GM12878 (cell line): ENCODE measurements at regions not wholly inside any gene's neighbourhood (a gene's known extent, or its start where the extent isn't known, plus 50 kb on each side); places are given as distances from the start of the nearest gene placed in this dataset.

Experiments
- ATAC-seq: fragments of 200-7000 bp; cut with Tn5 transposase; 3 replicates; pipeline ENCODE4 v1.9.1; 2020; ENCODE audit warnings: mild to moderate bottlenecking, moderate library complexity
- BruUV-seq: library from RNA; stranded (reverse); fragments of 400-500 nt; replicated peaks from 2 replicates; lab custom pipeline; 2021; lab: Mats Ljungman, UMichigan
- CTCF ChIA-PET: fragments of 300-600 bp; sonication (Branson Sonifier 250); formaldehyde crosslinking; extraction: SDS; loops from one replicate; lab custom pipeline; 2021; ENCODE audit warnings: inconsistent platforms; lab: Yijun Ruan, JAX
- POLR2A ChIA-PET: fragments of 350-600 bp; formaldehyde crosslinking; extraction: SDS; loops from one replicate; lab custom pipeline; 2021; ENCODE audit warnings: inconsistent platforms; lab: Charles Lee
- RAD21 ChIA-PET: fragments of 300-600 bp; sonication (Branson Sonifier 250); formaldehyde crosslinking; loops from one replicate; lab custom pipeline; 2023; ENCODE audit warnings: antibody characterized with exemption; ENCODE audit not compliant: unreplicated experiment; lab: Charles Lee
- SMC1A ChIA-PET: fragments of 300-600 bp; sonication (Branson Sonifier 250); formaldehyde crosslinking; loops from one replicate; lab custom pipeline; 2023; ENCODE audit not compliant: unreplicated experiment, uncharacterized antibody; lab: Charles Lee
- DNase-seq: peaks from one replicate; pipeline ENCODE4 v3.0.0-alpha.2; 2011; ENCODE audit warnings: low read depth, low spot score
- FAIRE-seq: peaks from 3 replicates; lab custom pipeline; 2011; peaks lifted over from hg19 to GRCh38; lab: Jason Lieb, UNC
- H2AFZ ChIP-seq: 2 replicates; pipeline ENCODE4 v1.6.0; 2011; ENCODE audit warnings: low read depth, low read length, control low read depth; ENCODE audit not compliant: control insufficient read depth
- H3K27ac ChIP-seq: 2 replicates; pipeline ENCODE4 v1.5.1; 2011; ENCODE audit warnings: control low read depth; ENCODE audit not compliant: control insufficient read depth, insufficient read depth
- H3K27me3 ChIP-seq, 2 experiments: replicated peaks in 1 of 2; 2 replicates each; pipeline versions ENCODE4 v1.6.0 to v1.6.1; 2011; ENCODE audit warnings: low read length in 1 of 2; ENCODE audit not compliant: control insufficient read depth in 2 of 2, insufficient read depth in 2 of 2
- H3K36me3 ChIP-seq, 2 experiments: 2 replicates each; pipeline ENCODE4 v1.5.1; 2011; ENCODE audit warnings: low read length in 1 of 2; ENCODE audit not compliant: control insufficient read depth in 2 of 2, insufficient read depth in 2 of 2
- H3K4me1 ChIP-seq: 2 replicates; pipeline ENCODE4 v1.6.1; 2011; ENCODE audit warnings: mild to moderate bottlenecking, low read length, moderate library complexity, mixed read lengths; ENCODE audit not compliant: control insufficient read depth, insufficient read depth
- H3K4me2 ChIP-seq: 2 replicates; pipeline ENCODE4 v1.6.0; 2011; ENCODE audit warnings: control low read depth; ENCODE audit not compliant: control insufficient read depth, insufficient read depth
- H3K4me3 ChIP-seq: fragments of 200-600 bp; sonication (generic); 2 replicates; pipeline ENCODE4 v1.5.1; 2016
- H3K79me2 ChIP-seq: 2 replicates; pipeline ENCODE4 v1.6.0; 2011; ENCODE audit warnings: low read length; ENCODE audit not compliant: control insufficient read depth, insufficient read depth
- H3K9ac ChIP-seq: 2 replicates; pipeline ENCODE4 v1.8.0; 2011; ENCODE audit warnings: low read length, control low read depth, mixed read lengths; ENCODE audit not compliant: control insufficient read depth, insufficient read depth
- H3K9me3 ChIP-seq: replicated peaks from 3 replicates; pipeline ENCODE4 v1.5.1; 2011; ENCODE audit warnings: mild to moderate bottlenecking, low read length; ENCODE audit not compliant: control insufficient read depth, insufficient read depth
- H4K20me1 ChIP-seq: 2 replicates; pipeline ENCODE4 v1.6.0; 2011; ENCODE audit not compliant: control insufficient read depth, insufficient read depth
- BMI1 ChIP-seq: fragments of 450-650 bp; IDR thresholded peaks from 2 replicates; pipeline ENCODE4 v1.6.1; 2016; ENCODE audit warnings: mild to moderate bottlenecking, moderate library complexity, borderline replicate concordance
- DPF2 ChIP-seq: fragments of 450-650 bp; IDR thresholded peaks from 2 replicates; pipeline ENCODE4 v1.6.1; 2017; ENCODE audit warnings: mild to moderate bottlenecking
- IKZF2 ChIP-seq, 2 experiments: fragments of 450-650 bp; IDR thresholded peaks; 2 replicates each; pipeline ENCODE4 v1.6.1; 2017; ENCODE audit warnings: mild to moderate bottlenecking in 2 of 2, moderate library complexity in 2 of 2
- MEF2A ChIP-seq: IDR thresholded peaks from 2 replicates; pipeline ENCODE4 v1.6.1; 2011; ENCODE audit warnings: low read depth, mild to moderate bottlenecking, low read length, moderate library complexity; ENCODE audit not compliant: insufficient read depth
- MEF2B ChIP-seq: fragments of 450-650 bp; IDR thresholded peaks from 2 replicates; pipeline ENCODE4 v1.6.1; 2018; ENCODE audit warnings: mild to moderate bottlenecking, moderate library complexity; ENCODE audit not compliant: partially characterized antibody, poor library complexity, severe bottlenecking
- MTA3 ChIP-seq: IDR thresholded peaks from 2 replicates; pipeline ENCODE4 v1.6.1; 2012; ENCODE audit warnings: low read length, inconsistent platforms, borderline replicate concordance
- MYB ChIP-seq: fragments of 150-350 bp; IDR thresholded peaks from 2 replicates; pipeline ENCODE4 v1.6.1; 2014; ENCODE audit warnings: mild to moderate bottlenecking, low read depth, low read length, borderline replicate concordance
- NFIC ChIP-seq: IDR thresholded peaks from 2 replicates; pipeline ENCODE4 v1.6.1; 2012; ENCODE audit warnings: low read depth, mild to moderate bottlenecking, inconsistent platforms, low read length, moderate library complexity
- NR2F1 ChIP-seq: fragments of 450-650 bp; conservative IDR thresholded peaks from 2 replicates; pipeline ENCODE4 v1.6.1; 2017; ENCODE audit warnings: mild to moderate bottlenecking
- POLR2A ChIP-seq: IDR thresholded peaks from 2 replicates; pipeline ENCODE4 v1.6.1; 2011; ENCODE audit warnings: low read depth, mild to moderate bottlenecking, low read length
- RELA ChIP-seq: fragments of 450-650 bp; IDR thresholded peaks from 2 replicates; pipeline ENCODE4 v1.8.0; 2014; ENCODE audit warnings: borderline replicate concordance; ENCODE audit not compliant: partially characterized antibody
- SRF ChIP-seq, 2 experiments: IDR thresholded peaks; 2 replicates each; pipeline ENCODE4 v1.6.1; 2011; ENCODE audit warnings: low read depth in 2 of 2, low read length in 2 of 2, mild to moderate bottlenecking in 1 of 2, moderate library complexity in 1 of 2
- STAT1 ChIP-seq: fragments of 450-650 bp; conservative IDR thresholded peaks from 2 replicates; pipeline ENCODE4 v1.6.1; 2014; ENCODE audit warnings: antibody characterized with exemption, mild to moderate bottlenecking
- YY1 ChIP-seq: IDR thresholded peaks from 2 replicates; pipeline ENCODE4 v1.6.1; 2011; ENCODE audit warnings: low read depth, mild to moderate bottlenecking, low read length
- ZNF622 ChIP-seq: fragments of 450-650 bp; IDR thresholded peaks from 2 replicates; pipeline ENCODE4 v1.6.1; 2017; ENCODE audit warnings: mild to moderate bottlenecking, inconsistent platforms
- in situ Hi-C: fragments of 300-500 bp; cut with MboI; formaldehyde crosslinking; loops from 9 replicates; pipeline ENCODE4 v1.14.3; 2018; ENCODE audit warnings: mixed read lengths
- intact Hi-C: fragments of 100-400 bp; cut with micrococcal nuclease; formaldehyde crosslinking; loops from one replicate; pipeline ENCODE4 v1.14.2; 2022; ENCODE audit not compliant: unreplicated experiment

DNA sequence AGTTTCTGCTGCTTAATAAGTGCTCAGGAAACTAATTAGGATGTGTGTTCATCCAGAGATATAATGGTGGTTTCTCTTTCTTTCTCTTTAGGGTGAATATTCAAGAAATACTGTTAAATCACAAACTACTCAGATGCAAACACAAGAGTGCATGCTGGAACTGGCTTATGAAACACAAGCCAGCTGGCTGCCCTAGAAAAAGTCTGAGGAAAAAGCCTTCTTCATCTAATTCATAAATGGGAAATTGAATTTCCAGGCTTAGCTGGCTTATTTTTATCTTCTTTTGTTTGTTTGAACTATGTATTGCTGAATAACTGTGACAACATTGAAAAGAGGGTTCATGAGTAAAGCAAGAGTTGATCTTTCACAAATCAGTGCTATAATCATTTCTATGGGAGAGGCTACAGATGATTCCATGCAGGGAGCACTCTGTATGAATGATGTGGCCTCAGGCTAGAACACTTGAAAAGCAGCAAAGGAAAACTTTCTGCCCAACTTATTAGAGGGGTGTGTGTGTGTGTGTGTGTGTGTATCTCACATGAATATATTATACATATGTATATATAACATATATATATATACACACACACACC is 69.8 kb upstream of the SCEL start:
- DNase-seq (no peak), ATAC-seq (no peak), FAIRE-seq (no peak)
- ChIA-PET SMC1A (interaction anchor here (1.0 to 4.5 kb wide), 2 partner anchors 12 to 136 kb away, joined by 3 to 35 read pairs; no protein-coding TSS in a partner anchor), POLR2A (interaction anchor here (0.6 kb wide), 1 partner anchor 189 kb away, joined by 3 read pairs; no protein-coding TSS in a partner anchor), RAD21 (no interaction called here), CTCF (interaction anchor here (1.0 to 3.1 kb wide), 2 partner anchors 12 to 27 kb away, joined by 3 to 18 read pairs; no protein-coding TSS in a partner anchor)
- Histone ChIP-seq H3K79me2 (no peaks in the 10 kb centered on the region), H2AFZ (no peak overlapping the region), H3K4me2 (no peak overlapping the region), H3K9ac (no peak overlapping the region), H3K36me3 (no peaks in the 10 kb centered on the region), H3K4me3 (no peak overlapping the region), H4K20me1 (no peaks in the 10 kb centered on the region), H3K27ac (no peak overlapping the region), H3K4me1 (no peaks in the 10 kb centered on the region), H3K27me3 (no peaks in the 10 kb centered on the region), H3K9me3 (no peaks in the 10 kb centered on the region)
- TF ChIP-seq MEF2B, result no peak
- TF ChIP-seq BMI1, result no peak
- no peak for TF ChIP-seq RELA
- TF ChIP-seq SRF (IDR thresholded peaks at IDR 0.05; ENCODE audit: low read depth in 2 of 2, low read length in 2 of 2), result no peak
- no peak for TF ChIP-seq MYB
- TF ChIP-seq NR2F1, result no peak
- no peak for TF ChIP-seq MEF2A
- TF ChIP-seq NFIC, result no peak
- no peak for TF ChIP-seq POLR2A
- TF ChIP-seq MTA3, result no peak
- TF ChIP-seq STAT1, result no peak
- TF ChIP-seq YY1, result no peak
- no peak for TF ChIP-seq DPF2
- TF ChIP-seq IKZF2 (IDR thresholded peaks at IDR 0.05), result no peak
- no peak for TF ChIP-seq ZNF622
- intact Hi-C loops (no loop called here), in situ Hi-C loops (no loop called here)
- BruUV-seq, result no TSS peak
